ENCODE measurements at regions not wholly inside any gene's neighbourhood (a gene's known extent, or its start where the extent isn't known, plus 50 kb on each side); places are given as distances from the start of the nearest gene placed in this dataset.

GRCh38 chr5:2603272-2603575 is 148.3 kb downstream of the IRX2 start:
- H3K4me1 ChIP-seq (ENCODE audit: insufficient read depth): no peaks in the 10 kb centered on the region
- no peak overlapping the region for H3K27ac ChIP-seq
- TF ChIP-seq, protein P1, sequence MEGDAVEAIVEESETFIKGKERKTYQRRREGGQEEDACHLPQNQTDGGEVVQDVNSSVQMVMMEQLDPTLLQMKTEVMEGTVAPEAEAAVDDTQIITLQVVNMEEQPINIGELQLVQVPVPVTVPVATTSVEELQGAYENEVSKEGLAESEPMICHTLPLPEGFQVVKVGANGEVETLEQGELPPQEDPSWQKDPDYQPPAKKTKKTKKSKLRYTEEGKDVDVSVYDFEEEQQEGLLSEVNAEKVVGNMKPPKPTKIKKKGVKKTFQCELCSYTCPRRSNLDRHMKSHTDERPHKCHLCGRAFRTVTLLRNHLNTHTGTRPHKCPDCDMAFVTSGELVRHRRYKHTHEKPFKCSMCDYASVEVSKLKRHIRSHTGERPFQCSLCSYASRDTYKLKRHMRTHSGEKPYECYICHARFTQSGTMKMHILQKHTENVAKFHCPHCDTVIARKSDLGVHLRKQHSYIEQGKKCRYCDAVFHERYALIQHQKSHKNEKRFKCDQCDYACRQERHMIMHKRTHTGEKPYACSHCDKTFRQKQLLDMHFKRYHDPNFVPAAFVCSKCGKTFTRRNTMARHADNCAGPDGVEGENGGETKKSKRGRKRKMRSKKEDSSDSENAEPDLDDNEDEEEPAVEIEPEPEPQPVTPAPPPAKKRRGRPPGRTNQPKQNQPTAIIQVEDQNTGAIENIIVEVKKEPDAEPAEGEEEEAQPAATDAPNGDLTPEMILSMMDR (IDR thresholded peaks at IDR 0.05): no peak
- TF ChIP-seq POLR2A (IDR thresholded peaks at IDR 0.05) (no peak), EP300 (IDR thresholded peaks at IDR 0.05) (no peak)
- intact Hi-C loops (cut with DNase I): no loop called here
- H3K4me3 ChIP-seq: no peak overlapping the region
- no peaks in the 10 kb centered on the region for H3K9me3 ChIP-seq
- no peaks in the 10 kb centered on the region for H3K36me3 ChIP-seq
- DNase-seq: no peak
- peaks cover 3% of the 10 kb centered on the region for H3K27me3 ChIP-seq
- 5 to 7% (median 6%) methylated on average over 5 of the region's 5 CpGs for WGBS, 3 donors

DNA sequence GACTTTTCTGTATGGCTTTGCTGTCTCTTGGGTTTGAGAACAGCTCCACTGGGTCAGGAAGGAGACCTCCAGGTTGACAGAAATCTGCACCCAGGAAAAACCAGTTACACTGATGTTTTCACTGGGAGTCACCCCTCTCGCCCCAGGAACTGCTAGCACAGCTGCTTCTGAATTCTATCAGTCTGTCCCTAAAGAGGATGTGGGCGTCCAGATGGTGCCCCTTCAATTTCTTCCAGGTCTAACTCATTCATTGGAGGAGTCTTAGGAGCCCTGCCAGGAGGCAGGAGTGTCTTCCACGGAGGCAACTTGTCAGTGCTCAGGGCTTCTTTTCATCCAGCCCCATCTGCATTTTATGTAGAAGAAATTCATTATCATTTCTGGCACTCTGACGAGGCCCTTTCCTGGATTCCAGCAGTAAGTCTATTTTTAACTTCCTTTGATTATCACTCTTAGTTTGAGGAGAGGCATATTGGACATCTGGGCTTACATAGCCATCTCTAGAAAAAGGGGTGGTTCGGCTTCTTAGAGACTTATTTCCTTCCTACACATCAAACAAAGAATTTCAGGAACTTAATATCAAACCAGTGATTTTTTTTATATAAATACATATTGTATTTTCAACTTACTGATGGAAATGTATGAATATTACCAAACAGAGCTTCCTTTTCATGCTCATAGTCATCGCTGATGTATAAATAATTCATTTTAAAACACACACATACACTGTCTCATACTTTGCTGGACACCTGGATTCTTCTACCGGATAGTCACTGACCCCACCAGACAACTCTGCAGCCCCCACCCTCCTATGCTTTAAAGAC is 148.8 kb downstream of the IRX2 start:
- Histone ChIP-seq H3K27me3 (peaks cover 3% of the 10 kb centered on the region), H3K9me3 (no peaks in the 10 kb centered on the region), H3K4me1 (ENCODE audit: insufficient read depth) (no peaks in the 10 kb centered on the region), H3K4me3 (no peak overlapping the region), H3K27ac (no peak overlapping the region), H3K36me3 (no peaks in the 10 kb centered on the region)
- TF ChIP-seq EP300 (IDR thresholded peaks at IDR 0.05) (no peak), POLR2A (IDR thresholded peaks at IDR 0.05) (no peak)
- TF ChIP-seq, protein P1 (IDR thresholded peaks at IDR 0.05): no peak
- 7 to 14% (median 9%) methylated on average over 7 of the region's 7 CpGs for WGBS, 3 donors
- no peak for DNase-seq
- intact Hi-C loops (cut with DNase I): no loop called here

DNA sequence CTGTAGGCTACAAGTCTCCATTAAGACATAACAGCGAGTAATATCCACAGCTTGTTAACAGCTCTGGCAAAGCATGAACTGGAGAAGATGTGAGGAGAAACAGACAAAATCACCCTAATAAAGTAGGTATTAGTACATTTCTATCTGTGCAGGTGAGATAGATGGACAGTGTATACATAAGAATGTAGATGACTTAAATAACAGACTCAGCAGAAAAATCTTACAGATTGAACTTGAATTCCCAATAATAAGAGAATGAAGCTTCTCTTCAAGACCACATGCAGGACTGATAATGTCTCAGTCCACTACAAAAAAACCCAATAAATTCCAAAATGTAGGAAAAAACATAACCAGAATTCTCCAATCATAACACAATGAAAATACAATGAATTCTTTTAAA is 153.0 kb downstream of the IRX2 start:
- 93 to 100% (median 96%) methylated on average over 1 of the region's 1 CpG for WGBS, 3 donors
- no peaks in the 10 kb centered on the region for H3K4me1 ChIP-seq (ENCODE audit: insufficient read depth)
- no peaks in the 10 kb centered on the region for H3K27me3 ChIP-seq
- H3K36me3 ChIP-seq: no peaks in the 10 kb centered on the region
- H3K4me3 ChIP-seq: no peak overlapping the region
- intact Hi-C loops (cut with DNase I): no loop called here
- TF ChIP-seq, protein P1 (IDR thresholded peaks at IDR 0.05): no peak
- no peak for TF ChIP-seq POLR2A (IDR thresholded peaks at IDR 0.05)
- no peak for TF ChIP-seq EP300 (IDR thresholded peaks at IDR 0.05)
- no peaks in the 10 kb centered on the region for H3K9me3 ChIP-seq
- no peak for DNase-seq
- no peak overlapping the region for H3K27ac ChIP-seq

DNA sequence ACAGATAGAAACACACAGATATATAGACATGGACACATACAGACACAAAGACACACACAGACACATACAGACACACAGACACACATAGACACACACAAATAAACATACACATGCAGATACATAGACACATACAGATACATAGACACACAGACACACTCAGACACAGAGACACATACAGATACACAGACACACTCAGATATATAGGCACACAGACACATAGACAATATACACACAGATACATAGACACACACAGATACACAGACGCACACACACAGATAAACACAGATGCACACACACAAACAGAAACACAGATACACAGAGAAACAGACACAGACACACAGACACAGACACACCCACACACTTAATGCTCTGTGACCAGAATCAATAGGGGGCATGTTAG is 156.8 kb downstream of the IRX2 start:
- Histone ChIP-seq H3K4me3 (no peak overlapping the region), H3K4me1 (ENCODE audit: insufficient read depth) (no peaks in the 10 kb centered on the region), H3K9me3 (no peaks in the 10 kb centered on the region), H3K27ac (no peak overlapping the region), H3K36me3 (no peaks in the 10 kb centered on the region), H3K27me3 (no peaks in the 10 kb centered on the region)
- no peak for DNase-seq
- TF ChIP-seq EP300 (IDR thresholded peaks at IDR 0.05): no peak
- TF ChIP-seq POLR2A (IDR thresholded peaks at IDR 0.05): no peak
- TF ChIP-seq, protein P1 (IDR thresholded peaks at IDR 0.05): no peak
- intact Hi-C loops (cut with DNase I): no loop called here
- WGBS, 3 donors: 79 to 93% (median 80%) methylated on average over 1 of the region's 1 CpG

Data from ovary (tissue), 7 donors.